T-helper 1 cell treated with Interleukin-12 subunit alpha and Interleukin-12 subunit beta and Interleukin-4 antibody, amounts not matched to agents 30 μg/mL and 1 μg/mL, for 36 hours (primary cell): ENCODE measurements at regions not wholly inside any gene's neighbourhood (a gene's known extent, or its start where the extent isn't known, plus 50 kb on each side); places are given as distances from the start of the nearest gene placed in this dataset.

Experiments
- H3K27ac Mint-ChIP-seq: one replicate; pipeline ENCODE4 v1.8.0; 2021; ENCODE audit warnings: mild to moderate bottlenecking, mixed read lengths
- H3K27me3 Mint-ChIP-seq: one replicate; pipeline ENCODE4 v1.8.0; 2021; ENCODE audit warnings: low read depth, mixed read lengths
- H3K36me3 Mint-ChIP-seq: one replicate; pipeline ENCODE4 v1.8.0; 2021; ENCODE audit warnings: low read depth, mixed read lengths
- H3K4me1 Mint-ChIP-seq: one replicate; pipeline ENCODE4 v1.8.0; 2021; ENCODE audit warnings: low read depth, mixed read lengths
- H3K4me3 Mint-ChIP-seq: one replicate; pipeline ENCODE4 v1.8.0; 2021; ENCODE audit warnings: mild to moderate bottlenecking, moderate library complexity, mixed read lengths
- H3K9me3 Mint-ChIP-seq: one replicate; pipeline ENCODE4 v1.8.0; 2021; ENCODE audit warnings: mixed read lengths

DNA sequence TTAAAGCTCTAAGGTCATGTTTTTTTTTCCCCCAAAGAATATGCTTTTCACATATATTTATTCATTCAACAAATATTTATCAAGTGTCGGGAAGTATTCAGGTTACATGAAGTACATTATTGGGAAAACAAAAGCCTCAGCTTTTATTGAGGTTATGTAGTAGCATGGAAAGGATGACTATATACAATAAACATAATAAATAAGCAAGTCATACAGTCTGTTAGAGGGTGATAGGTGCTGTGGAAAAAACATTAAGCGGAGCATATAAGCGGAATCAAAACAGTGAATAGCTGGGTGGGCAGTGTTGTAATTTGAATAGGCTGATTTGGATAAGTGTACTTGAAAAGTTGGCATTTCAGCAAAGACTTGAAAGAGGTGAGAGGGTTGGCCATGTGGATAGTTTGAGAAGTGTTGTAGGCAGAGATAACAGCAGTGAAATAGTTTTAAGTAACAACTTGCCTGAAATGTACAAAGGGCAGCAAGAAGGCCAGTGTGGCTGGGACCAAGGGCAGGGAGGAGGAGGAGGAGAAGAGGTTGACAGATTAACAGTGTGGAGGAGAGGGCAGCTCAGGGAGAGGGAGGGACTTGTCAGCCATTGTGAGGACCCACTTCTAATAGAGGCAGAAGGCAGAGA lies 558.7 kb downstream of the SPRY1 start:
- no peaks in the 10 kb centered on the region for H3K9me3 Mint-ChIP-seq
- no peak overlapping the region for H3K27ac Mint-ChIP-seq
- H3K4me1 Mint-ChIP-seq, result no peaks in the 10 kb centered on the region
- H3K4me3 Mint-ChIP-seq, result no peak overlapping the region
- no peaks in the 10 kb centered on the region for H3K27me3 Mint-ChIP-seq
- no peaks in the 10 kb centered on the region for H3K36me3 Mint-ChIP-seq

DNA sequence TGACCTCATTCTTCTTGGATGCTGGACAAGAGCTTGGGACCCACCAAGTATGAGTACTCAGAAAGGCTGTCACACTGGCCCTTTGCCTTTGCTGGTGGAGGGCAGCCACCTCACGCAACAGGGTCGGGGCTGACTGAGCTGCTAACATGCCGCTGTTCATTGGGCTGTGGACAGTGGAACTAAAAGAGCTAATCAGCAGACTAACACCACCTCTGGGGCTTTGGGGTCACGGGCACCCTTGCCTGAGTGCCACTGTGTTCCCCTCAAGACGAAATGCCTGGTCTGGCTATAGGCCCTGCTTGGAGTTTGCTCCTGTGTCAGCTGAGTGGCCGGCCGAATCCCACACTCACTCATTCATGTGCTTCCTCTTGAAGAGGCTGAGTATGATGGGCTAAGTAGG lies 559.6 kb downstream of the SPRY1 start:
- no peak overlapping the region for H3K27ac Mint-ChIP-seq
- H3K4me3 Mint-ChIP-seq, result no peak overlapping the region
- no peaks in the 10 kb centered on the region for H3K4me1 Mint-ChIP-seq
- no peaks in the 10 kb centered on the region for H3K36me3 Mint-ChIP-seq
- H3K27me3 Mint-ChIP-seq, result no peaks in the 10 kb centered on the region
- no peaks in the 10 kb centered on the region for H3K9me3 Mint-ChIP-seq

GRCh38 chr4:123966990-123967769 lies 570.6 kb downstream of the SPRY1 start:
- no peak overlapping the region for H3K4me3 Mint-ChIP-seq
- H3K36me3 Mint-ChIP-seq, result no peaks in the 10 kb centered on the region
- no peak overlapping the region for H3K27ac Mint-ChIP-seq
- H3K4me1 Mint-ChIP-seq, result no peaks in the 10 kb centered on the region
- H3K9me3 Mint-ChIP-seq, result no peaks in the 10 kb centered on the region
- no peaks in the 10 kb centered on the region for H3K27me3 Mint-ChIP-seq

- no peaks in the 10 kb centered on the region for H3K27me3 Mint-ChIP-seq
- H3K27ac Mint-ChIP-seq, result no peak overlapping the region
- H3K9me3 Mint-ChIP-seq, result no peaks in the 10 kb centered on the region
- no peaks in the 10 kb centered on the region for H3K36me3 Mint-ChIP-seq
- H3K4me3 Mint-ChIP-seq, result no peak overlapping the region
- H3K4me1 Mint-ChIP-seq, result no peaks in the 10 kb centered on the region
These were observed 575.4 kb downstream of the SPRY1 start for GRCh38 chr4:123972031-123972430.

- Mint-ChIP-seq H3K4me3 (no peak overlapping the region), H3K36me3 (no peaks in the 10 kb centered on the region), H3K4me1 (no peaks in the 10 kb centered on the region), H3K27ac (no peak overlapping the region), H3K9me3 (no peaks in the 10 kb centered on the region), H3K27me3 (no peaks in the 10 kb centered on the region)
These were observed 578.0 kb downstream of the SPRY1 start for GRCh38 chr4:123974386-123975149.

GRCh38 chr4:123976285-123976684 lies 579.7 kb downstream of the SPRY1 start:
- Mint-ChIP-seq H3K9me3 (no peaks in the 10 kb centered on the region), H3K4me1 (no peaks in the 10 kb centered on the region), H3K27ac (no peak overlapping the region), H3K4me3 (no peak overlapping the region), H3K27me3 (no peaks in the 10 kb centered on the region), H3K36me3 (no peaks in the 10 kb centered on the region)

DNA sequence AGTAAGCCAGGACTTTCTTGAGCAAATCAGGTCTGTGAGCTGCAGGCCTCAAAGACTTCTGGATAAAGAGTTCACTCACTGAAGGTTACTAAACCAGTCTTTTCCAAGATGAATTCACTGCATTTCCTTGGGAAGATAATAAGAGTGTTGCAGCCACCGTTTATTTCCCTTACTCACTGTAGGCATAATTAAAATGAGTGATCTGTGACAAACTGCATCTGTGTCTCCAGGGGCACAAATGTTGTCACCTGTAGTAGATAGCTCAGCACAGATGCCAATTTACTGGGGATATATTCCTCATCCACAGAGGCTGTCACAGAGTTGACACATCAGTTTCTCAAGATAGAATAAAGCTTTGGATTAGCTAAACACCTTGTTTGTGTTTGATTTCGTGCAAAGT lies 580.2 kb downstream of the SPRY1 start:
- H3K27me3 Mint-ChIP-seq, result no peaks in the 10 kb centered on the region
- no peak overlapping the region for H3K27ac Mint-ChIP-seq
- H3K4me3 Mint-ChIP-seq, result no peak overlapping the region
- no peaks in the 10 kb centered on the region for H3K36me3 Mint-ChIP-seq
- no peaks in the 10 kb centered on the region for H3K9me3 Mint-ChIP-seq
- H3K4me1 Mint-ChIP-seq, result no peaks in the 10 kb centered on the region

- Mint-ChIP-seq H3K9me3 (no peaks in the 10 kb centered on the region), H3K4me1 (no peaks in the 10 kb centered on the region), H3K4me3 (no peak overlapping the region), H3K27ac (no peak overlapping the region), H3K27me3 (no peaks in the 10 kb centered on the region), H3K36me3 (no peaks in the 10 kb centered on the region)
These were observed 581.1 kb downstream of the SPRY1 start for GRCh38 chr4:123977641-123978081.

DNA sequence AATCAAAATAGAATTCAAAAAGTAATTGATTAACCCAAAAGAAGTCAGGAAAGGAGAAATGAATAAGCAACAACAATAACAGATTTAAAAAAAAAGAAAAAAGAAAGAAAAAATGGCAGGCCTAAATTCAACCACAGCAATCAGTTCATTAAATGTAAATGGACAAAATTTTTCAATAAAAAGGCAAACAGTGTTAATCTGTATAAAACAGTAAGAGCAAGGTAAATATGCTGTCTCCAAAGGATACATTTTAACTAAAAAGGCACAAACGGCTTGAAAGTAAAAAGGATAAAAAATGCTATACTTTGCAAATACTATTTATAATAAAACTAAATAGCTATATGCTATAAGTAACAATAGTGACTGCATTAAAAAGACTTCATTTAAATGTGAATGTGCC lies 582.0 kb downstream of the SPRY1 start:
- H3K4me3 Mint-ChIP-seq, result no peak overlapping the region
- H3K27me3 Mint-ChIP-seq, result no peaks in the 10 kb centered on the region
- no peaks in the 10 kb centered on the region for H3K4me1 Mint-ChIP-seq
- no peaks in the 10 kb centered on the region for H3K36me3 Mint-ChIP-seq
- no peaks in the 10 kb centered on the region for H3K9me3 Mint-ChIP-seq
- H3K27ac Mint-ChIP-seq, result no peak overlapping the region

GRCh38 chr4:123980736-123981300 lies 584.2 kb downstream of the SPRY1 start:
- Mint-ChIP-seq H3K9me3 (no peaks in the 10 kb centered on the region), H3K4me1 (no peaks in the 10 kb centered on the region), H3K27ac (no peak overlapping the region), H3K4me3 (no peak overlapping the region), H3K27me3 (no peaks in the 10 kb centered on the region), H3K36me3 (no peaks in the 10 kb centered on the region)

DNA sequence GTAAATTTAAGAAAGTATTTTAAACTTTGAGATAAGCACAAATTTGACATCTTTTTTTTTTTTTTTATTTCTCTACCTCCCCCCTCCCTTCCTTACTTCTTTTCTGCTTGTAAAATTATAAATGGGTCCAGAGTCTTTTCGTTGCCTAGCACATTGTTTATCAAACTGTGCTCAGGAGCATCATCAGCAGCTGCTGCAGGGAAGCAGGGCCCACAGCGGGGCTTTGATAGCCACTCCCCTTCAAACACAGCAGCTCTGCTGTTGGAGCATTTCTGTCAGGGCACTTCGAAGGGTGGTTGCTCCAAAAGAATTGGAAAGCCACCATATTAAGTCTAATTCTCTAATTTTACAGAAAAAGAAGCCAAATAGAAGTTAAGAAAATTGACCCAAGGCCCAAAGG lies 588.3 kb downstream of the SPRY1 start:
- Mint-ChIP-seq H3K9me3 (no peaks in the 10 kb centered on the region), H3K27me3 (no peaks in the 10 kb centered on the region), H3K4me1 (no peaks in the 10 kb centered on the region), H3K4me3 (no peak overlapping the region), H3K36me3 (no peaks in the 10 kb centered on the region), H3K27ac (no peak overlapping the region)

DNA sequence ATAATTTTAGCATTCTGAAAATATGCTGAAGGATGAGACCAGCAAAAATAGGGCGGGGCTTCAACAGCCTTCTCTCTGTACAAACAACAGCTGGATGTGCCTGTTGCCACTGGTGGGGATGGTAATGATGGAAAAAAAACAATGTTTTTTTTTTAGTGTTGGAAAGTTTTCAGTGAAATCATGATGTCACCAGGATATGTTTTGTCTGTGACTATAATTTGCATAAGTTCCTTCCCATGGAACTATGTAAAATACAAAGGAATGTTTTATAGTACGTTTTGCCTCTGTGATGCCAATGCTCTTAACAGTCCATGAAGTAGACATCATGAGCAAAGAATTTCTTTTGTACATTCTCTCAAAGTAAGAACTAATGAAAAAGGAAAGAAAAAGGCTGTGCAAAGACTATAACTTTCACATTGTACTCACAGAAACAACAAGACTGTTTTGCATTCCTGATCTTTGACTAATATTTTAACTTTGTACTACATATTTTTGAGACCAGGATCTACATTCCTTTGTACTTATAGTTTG lies 589.7 kb downstream of the SPRY1 start:
- Mint-ChIP-seq H3K4me3 (no peak overlapping the region), H3K4me1 (no peaks in the 10 kb centered on the region), H3K27ac (no peak overlapping the region), H3K27me3 (no peaks in the 10 kb centered on the region), H3K9me3 (no peaks in the 10 kb centered on the region), H3K36me3 (no peaks in the 10 kb centered on the region)

- Mint-ChIP-seq H3K27ac (no peak overlapping the region), H3K4me3 (no peak overlapping the region), H3K36me3 (no peaks in the 10 kb centered on the region), H3K4me1 (no peaks in the 10 kb centered on the region), H3K27me3 (no peaks in the 10 kb centered on the region), H3K9me3 (no peaks in the 10 kb centered on the region)
These were observed 590.8 kb downstream of the SPRY1 start for GRCh38 chr4:123987408-123987807.

DNA sequence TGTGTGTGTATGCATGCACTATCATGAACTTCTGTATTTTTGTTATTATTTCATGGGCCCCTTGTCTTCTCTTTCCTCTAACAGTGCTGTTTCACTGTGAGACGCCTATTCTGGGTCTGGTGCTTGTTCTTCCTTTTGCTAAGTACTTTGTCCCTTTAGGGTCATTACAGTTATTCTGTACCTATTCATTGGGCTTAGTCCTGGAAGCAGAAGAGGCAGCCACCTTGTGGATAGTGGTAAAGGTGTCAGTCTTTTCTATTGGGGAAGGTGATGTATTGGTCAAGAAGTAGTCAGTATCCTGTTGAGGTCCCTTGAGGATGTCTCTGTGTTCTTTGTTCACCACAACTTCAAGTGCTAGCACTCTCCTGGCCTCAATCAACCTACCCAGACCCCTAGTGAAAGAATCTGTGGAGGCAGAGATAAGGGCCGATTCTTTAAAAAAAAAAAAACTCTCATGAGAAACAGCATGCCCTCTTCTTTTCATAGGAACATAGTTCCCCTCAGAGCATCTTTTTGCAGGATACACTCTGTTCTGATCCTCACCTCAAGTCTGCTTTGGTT lies 593.8 kb downstream of the SPRY1 start:
- H3K9me3 Mint-ChIP-seq, result no peaks in the 10 kb centered on the region
- no peaks in the 10 kb centered on the region for H3K27me3 Mint-ChIP-seq
- no peak overlapping the region for H3K4me3 Mint-ChIP-seq
- H3K4me1 Mint-ChIP-seq, result no peaks in the 10 kb centered on the region
- no peak overlapping the region for H3K27ac Mint-ChIP-seq
- H3K36me3 Mint-ChIP-seq, result no peaks in the 10 kb centered on the region
